PC-3 (cell line): ENCODE measurements at regions not wholly inside any gene's neighbourhood (a gene's known extent, or its start where the extent isn't known, plus 50 kb on each side); places are given as distances from the start of the nearest gene placed in this dataset.

Experiments
- ATAC-seq: fragments of 200-7000 bp; cut with Tn5 transposase; 2 replicates; pipeline ENCODE4 v1.9.1; 2020; ENCODE audit warnings: mild to moderate bottlenecking, moderate library complexity
- BruUV-seq: library from RNA; stranded (reverse); fragments of 400-500 nt; replicated peaks from 2 replicates; lab custom pipeline; 2021; lab: Mats Ljungman, UMichigan
- CTCF ChIA-PET: fragments of 300-600 bp; sonication (Branson Sonifier 250); formaldehyde crosslinking; loops from one replicate; lab custom pipeline; 2022; ENCODE audit warnings: antibody characterized with exemption; lab: Charles Lee
- POLR2A ChIA-PET: fragments of 300-600 bp; sonication (Branson Sonifier 250); formaldehyde crosslinking; loops from one replicate; lab custom pipeline; 2022; ENCODE audit warnings: antibody characterized with exemption; ENCODE audit not compliant: unreplicated experiment; lab: Charles Lee
- DNase-seq: peaks from one replicate; pipeline ENCODE4 v3.0.0-alpha.2; 2015
- H2AFZ ChIP-seq: fragments of 300-600 bp; sonication (generic); 2 replicates; pipeline ENCODE4 v1.6.0; 2016; ENCODE audit warnings: antibody characterized with exemption, low read length
- H3F3A ChIP-seq: fragments of 300-600 bp; sonication (generic); one replicate; pipeline ENCODE4 v1.6.0; 2017; ENCODE audit warnings: antibody characterized with exemption, low read length, control low read depth, mild to moderate bottlenecking; ENCODE audit not compliant: unreplicated experiment
- H3K27ac ChIP-seq: fragments of 300-600 bp; sonication (generic); 2 replicates; pipeline ENCODE4 v1.5.1; 2016; ENCODE audit warnings: mild to moderate bottlenecking, low read length
- H3K27me3 ChIP-seq: fragments of 300-600 bp; sonication (generic); 2 replicates; pipeline ENCODE4 v1.6.1; 2016; ENCODE audit warnings: low read length, mixed read lengths
- H3K36me3 ChIP-seq: fragments of 300-600 bp; sonication (generic); 2 replicates; pipeline ENCODE4 v1.6.1; 2016; ENCODE audit warnings: low read depth, mixed run types, low read length, mixed read lengths
- H3K4me1 ChIP-seq: fragments of 300-600 bp; sonication (generic); 2 replicates; pipeline ENCODE4 v1.5.1; 2016; ENCODE audit warnings: low read length; ENCODE audit not compliant: insufficient read depth
- H3K4me2 ChIP-seq: fragments of 300-600 bp; sonication (generic); 2 replicates; pipeline ENCODE4 v1.6.0; 2016; ENCODE audit warnings: low read length
- H3K4me3 ChIP-seq: fragments of 300-600 bp; sonication (generic); 2 replicates; pipeline ENCODE4 v1.5.1; 2016; ENCODE audit warnings: mild to moderate bottlenecking, low read length, mixed read lengths
- H3K79me2 ChIP-seq: fragments of 300-600 bp; sonication (generic); 2 replicates; pipeline ENCODE4 v1.6.1; 2017; ENCODE audit warnings: low read length, mixed read lengths
- H3K9ac ChIP-seq: fragments of 300-600 bp; sonication (generic); 2 replicates; pipeline ENCODE4 v1.6.0; 2016; ENCODE audit warnings: mild to moderate bottlenecking, low read length
- H3K9me2 ChIP-seq: fragments of 300-600 bp; sonication (generic); replicated peaks from 2 replicates; pipeline ENCODE4 v1.6.1; 2016; ENCODE audit warnings: mixed run types, low read length, mixed read lengths
- H3K9me3 ChIP-seq: fragments of 300-600 bp; sonication (generic); 2 replicates; pipeline ENCODE4 v1.6.1; 2016; ENCODE audit warnings: low read length, mixed read lengths
- H4K20me1 ChIP-seq: fragments of 300-600 bp; sonication (generic); 2 replicates; pipeline ENCODE4 v1.6.1; 2016; ENCODE audit warnings: low read length, mixed read lengths
- EZH2 ChIP-seq: fragments of 300-600 bp; sonication (generic); IDR thresholded peaks from one replicate; pipeline ENCODE4 v1.6.1; 2017; ENCODE audit warnings: antibody characterized with exemption, mild to moderate bottlenecking, low read length; ENCODE audit not compliant: unreplicated experiment
- EZH2phosphoT487 ChIP-seq: fragments of 300-600 bp; sonication (generic); IDR thresholded peaks from 2 replicates; pipeline ENCODE4 v1.6.1; 2018; ENCODE audit warnings: mild to moderate bottlenecking, antibody characterized with exemption, low read length, borderline replicate concordance
- intact Hi-C: fragments of 100-400 bp; cut with micrococcal nuclease; formaldehyde crosslinking; loops from 2 replicates; pipeline ENCODE4 v1.9.0; 2023
- TF ChIP-seq, protein P1 (sequence below): fragments of 300-600 bp; sonication (generic); conservative IDR thresholded peaks from 2 replicates; pipeline ENCODE4 v1.5.1; 2017; ENCODE audit warnings: antibody characterized with exemption, low read depth, mild to moderate bottlenecking, low read length

DNA sequence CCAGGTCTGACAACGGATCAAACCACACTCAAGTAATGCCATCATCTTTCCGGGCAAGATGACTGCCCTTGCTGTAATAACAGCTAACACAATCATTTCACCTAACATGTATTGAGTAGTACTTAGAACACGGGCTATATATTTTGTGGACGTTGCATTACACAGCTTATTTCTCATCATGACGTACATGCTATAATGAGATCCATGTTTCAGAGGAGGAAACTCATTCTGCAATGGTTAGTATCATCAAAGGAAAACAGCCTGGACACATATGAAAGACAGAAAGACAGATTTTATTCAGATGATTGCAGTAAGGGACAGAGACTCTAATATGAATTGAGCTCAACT lies 446.7 kb downstream of the HS3ST3B1 start:
- ATAC-seq (no peak), DNase-seq (no peak)
- no peak overlapping the region for H3K4me3 ChIP-seq
- no TSS peak for BruUV-seq
- H3K4me1 ChIP-seq, result peaks cover 30% of the 10 kb centered on the region
- no peaks in the 10 kb centered on the region for H3K36me3 ChIP-seq
- no peak overlapping the region for H3K9ac ChIP-seq
- no peaks in the 10 kb centered on the region for H4K20me1 ChIP-seq
- H3K79me2 ChIP-seq, result no peaks in the 10 kb centered on the region
- no peaks in the 10 kb centered on the region for H3K9me3 ChIP-seq
- no peaks in the 10 kb centered on the region for H3K9me2 ChIP-seq
- H3K4me2 ChIP-seq, result no peak overlapping the region
- intact Hi-C loops, result no loop called here
- CTCF ChIA-PET, result no interaction called here
- no peaks in the 10 kb centered on the region for H3F3A ChIP-seq
- H3K27ac ChIP-seq, result peak overlapping the region; percentile 31; the same call in 1 of the 2 replicates
- POLR2A ChIA-PET, result no interaction called here
- no peak overlapping the region for H2AFZ ChIP-seq
- TF ChIP-seq EZH2phosphoT487 (no peak), EZH2 (no peak)
- TF ChIP-seq, protein P1, sequence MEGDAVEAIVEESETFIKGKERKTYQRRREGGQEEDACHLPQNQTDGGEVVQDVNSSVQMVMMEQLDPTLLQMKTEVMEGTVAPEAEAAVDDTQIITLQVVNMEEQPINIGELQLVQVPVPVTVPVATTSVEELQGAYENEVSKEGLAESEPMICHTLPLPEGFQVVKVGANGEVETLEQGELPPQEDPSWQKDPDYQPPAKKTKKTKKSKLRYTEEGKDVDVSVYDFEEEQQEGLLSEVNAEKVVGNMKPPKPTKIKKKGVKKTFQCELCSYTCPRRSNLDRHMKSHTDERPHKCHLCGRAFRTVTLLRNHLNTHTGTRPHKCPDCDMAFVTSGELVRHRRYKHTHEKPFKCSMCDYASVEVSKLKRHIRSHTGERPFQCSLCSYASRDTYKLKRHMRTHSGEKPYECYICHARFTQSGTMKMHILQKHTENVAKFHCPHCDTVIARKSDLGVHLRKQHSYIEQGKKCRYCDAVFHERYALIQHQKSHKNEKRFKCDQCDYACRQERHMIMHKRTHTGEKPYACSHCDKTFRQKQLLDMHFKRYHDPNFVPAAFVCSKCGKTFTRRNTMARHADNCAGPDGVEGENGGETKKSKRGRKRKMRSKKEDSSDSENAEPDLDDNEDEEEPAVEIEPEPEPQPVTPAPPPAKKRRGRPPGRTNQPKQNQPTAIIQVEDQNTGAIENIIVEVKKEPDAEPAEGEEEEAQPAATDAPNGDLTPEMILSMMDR, result no peak
- no peaks in the 10 kb centered on the region for H3K27me3 ChIP-seq

DNA sequence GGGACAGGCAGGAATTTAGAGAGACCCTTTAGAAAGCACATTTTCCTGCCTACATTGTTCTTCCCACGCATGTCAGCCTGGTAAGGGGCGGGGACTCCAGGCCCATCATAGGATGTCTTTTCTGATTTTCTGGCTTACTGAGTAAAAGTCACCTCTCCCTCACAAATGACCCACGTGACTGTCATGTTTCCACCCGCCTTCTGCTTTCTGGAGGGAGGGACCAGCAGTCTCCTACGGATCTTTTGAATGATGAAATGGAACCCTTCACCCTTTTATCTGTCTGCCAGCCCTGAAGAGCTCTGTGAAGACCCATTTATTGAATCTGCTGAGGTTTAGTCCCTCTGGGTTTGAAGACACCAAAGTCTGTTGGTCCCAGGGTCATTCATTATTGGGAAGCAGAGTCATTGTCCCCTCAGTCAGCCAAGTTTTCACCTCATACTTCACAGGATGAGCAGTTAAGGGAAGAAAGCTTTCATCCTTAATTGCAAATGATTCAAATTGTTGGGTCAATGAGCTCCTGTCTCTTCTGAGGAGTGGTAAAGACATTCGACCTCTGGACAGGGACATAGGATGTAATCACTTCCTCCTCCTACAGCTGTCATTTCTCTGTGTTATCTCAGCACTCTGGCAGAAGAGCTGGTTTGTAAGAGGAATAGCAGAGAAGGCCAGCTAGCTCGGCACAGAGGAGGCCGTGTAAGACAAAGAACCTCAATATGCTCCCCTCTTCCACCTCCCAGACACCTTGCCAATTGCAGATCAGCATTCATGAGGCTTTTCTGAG lies 446.1 kb downstream of the HS3ST3B1 start:
- H3K36me3 ChIP-seq, result no peaks in the 10 kb centered on the region
- no peaks in the 10 kb centered on the region for H3K27me3 ChIP-seq
- peaks cover 30% of the 10 kb centered on the region for H3K4me1 ChIP-seq
- TF ChIP-seq, protein P1, result no peak
- TF ChIP-seq EZH2phosphoT487 (no peak), EZH2 (no peak)
- ATAC-seq (no peak), DNase-seq (no peak)
- no peak overlapping the region for H2AFZ ChIP-seq
- POLR2A ChIA-PET, result no interaction called here
- no peaks in the 10 kb centered on the region for H3K79me2 ChIP-seq
- intact Hi-C loops, result no loop called here
- BruUV-seq, result no TSS peak
- no peaks in the 10 kb centered on the region for H3K9me2 ChIP-seq
- H3K27ac ChIP-seq, result no peak overlapping the region
- H3K9me3 ChIP-seq, result no peaks in the 10 kb centered on the region
- H3K4me3 ChIP-seq, result no peak overlapping the region
- no peaks in the 10 kb centered on the region for H4K20me1 ChIP-seq
- no peaks in the 10 kb centered on the region for H3F3A ChIP-seq
- no peak overlapping the region for H3K4me2 ChIP-seq
- CTCF ChIA-PET, result no interaction called here
- H3K9ac ChIP-seq, result no peak overlapping the region

DNA sequence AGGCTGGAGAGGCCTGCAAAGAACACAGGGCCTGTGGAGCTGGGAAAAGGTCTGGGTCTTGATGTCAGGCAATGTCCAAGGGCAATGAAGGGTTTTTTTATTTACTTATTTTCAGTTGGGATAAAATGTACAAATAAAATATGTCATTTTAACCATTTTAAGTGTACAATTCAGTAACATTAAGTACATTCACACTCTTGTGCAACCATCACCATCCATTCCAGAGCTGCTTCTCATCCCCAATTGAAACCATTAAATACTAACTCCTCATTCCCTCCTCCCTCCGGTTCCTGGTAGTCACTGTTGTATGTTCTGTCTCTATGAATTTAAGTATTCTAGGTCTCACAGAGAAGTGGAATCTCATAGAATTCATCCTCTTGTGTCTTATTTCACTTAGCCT lies 444.7 kb downstream of the HS3ST3B1 start:
- Histone ChIP-seq H2AFZ (no peak overlapping the region), H3K9ac (no peak overlapping the region), H3K9me2 (no peaks in the 10 kb centered on the region), H3F3A (no peaks in the 10 kb centered on the region), H3K36me3 (no peaks in the 10 kb centered on the region), H3K9me3 (no peaks in the 10 kb centered on the region), H3K4me2 (no peak overlapping the region), H3K4me1 (peaks cover 37% of the 10 kb centered on the region), H3K4me3 (no peak overlapping the region), H3K27me3 (no peaks in the 10 kb centered on the region), H3K79me2 (no peaks in the 10 kb centered on the region), H3K27ac (peak overlapping the region; percentile 68), H4K20me1 (no peaks in the 10 kb centered on the region)
- CTCF ChIA-PET, result no interaction called here
- POLR2A ChIA-PET, result no interaction called here
- no peak for DNase-seq
- ATAC-seq, result no peak
- intact Hi-C loops, result no loop called here
- no peak for TF ChIP-seq EZH2phosphoT487
- TF ChIP-seq, protein P1, result no peak
- TF ChIP-seq EZH2, result no peak
- BruUV-seq, result no TSS peak
